HepG2 (cell line): ENCODE measurements at regions not wholly inside any gene's neighbourhood (a gene's known extent, or its start where the extent isn't known, plus 50 kb on each side); places are given as distances from the start of the nearest gene placed in this dataset.

Experiments used
- ATAC-seq: fragments of 200-7000 bp; cut with Tn5 transposase; 3 replicates; pipeline ENCODE4 v1.9.1; 2020; ENCODE audit warnings: mild to moderate bottlenecking, moderate library complexity
- BruUV-seq: library from RNA; stranded (reverse); fragments of 400-500 nt; replicated peaks from 2 replicates; lab custom pipeline; 2021; lab: Mats Ljungman, UMichigan
- CTCF ChIA-PET: fragments of 300-600 bp; formaldehyde crosslinking; extraction: SDS; loops from one replicate; lab custom pipeline; 2021; ENCODE audit warnings: low total read pairs, inconsistent platforms, low intra/inter-chr PET ratio; lab: Yijun Ruan, JAX
- POLR2A ChIA-PET: fragments of 350-600 bp; sonication (Branson Sonifier 250); formaldehyde crosslinking; loops from one replicate; lab custom pipeline; 2020; ENCODE audit warnings: antibody characterized with exemption, inconsistent platforms; lab: Yijun Ruan, JAX
- DNase-seq: peaks from one replicate; pipeline ENCODE4 v3.0.0-alpha.2; 2015; ENCODE audit warnings: low spot score
- FAIRE-seq: peaks from 3 replicates; lab custom pipeline; 2011; peaks lifted over from hg19 to GRCh38; lab: Jason Lieb, UNC
- H2AFZ ChIP-seq: one replicate; pipeline ENCODE4 v1.6.1; 2011; ENCODE audit warnings: low read length, inconsistent platforms
- H3K27ac ChIP-seq: fragments of 300-600 bp; 3 replicates; pipeline ENCODE4 v1.8.0; 2011; ENCODE audit warnings: mixed run types, mild to moderate bottlenecking, mixed read lengths, low read length, inconsistent platforms; ENCODE audit not compliant: insufficient read depth; ENCODE audit errors: extremely low read length
- H3K27me3 ChIP-seq, 2 experiments: fragments of 200-600 bp in 1 of 2; 2 replicates in 1 of 2; 3 replicates in 1 of 2; pipeline versions ENCODE4 v1.6.0 to v1.8.0; 2011; ENCODE audit warnings: low read length in 2 of 2, mild to moderate bottlenecking in 2 of 2, moderate library complexity in 2 of 2, inconsistent platforms in 1 of 2; ENCODE audit not compliant: insufficient read depth in 2 of 2, control insufficient read depth in 1 of 2
- H3K36me3 ChIP-seq, 2 experiments: fragments of 200-600 bp in 1 of 2; replicated peaks in 1 of 2; 2 replicates in 1 of 2; 3 replicates in 1 of 2; pipeline versions ENCODE4 v1.5.1 to v1.8.0; 2011; ENCODE audit warnings: low read length in 2 of 2, inconsistent platforms in 1 of 2; ENCODE audit not compliant: insufficient read depth in 2 of 2, control insufficient read depth in 1 of 2
- H3K4me1 ChIP-seq: 2 replicates; pipeline ENCODE4 v1.5.1; 2012; ENCODE audit warnings: low read length, inconsistent platforms; ENCODE audit not compliant: insufficient read depth
- H3K4me2 ChIP-seq: 2 replicates; pipeline ENCODE4 v1.6.0; 2011; ENCODE audit warnings: low read depth, low read length, inconsistent platforms
- H3K4me3 ChIP-seq, 3 experiments: fragments of 200-600 bp in 1 of 3; sonication (generic), shearing (Covaris generic) in 1 of 3; replicated peaks in 1 of 3; 2 replicates each; pipeline ENCODE4 v1.5.1; 2011 to 2016; ENCODE audit warnings: low read length in 3 of 3, inconsistent platforms in 2 of 3, low read depth in 2 of 3, mild to moderate bottlenecking in 2 of 3, control low read depth in 1 of 3, mixed read lengths in 1 of 3; ENCODE audit not compliant: insufficient read depth in 1 of 3
- H3K79me2 ChIP-seq: one replicate; pipeline ENCODE4 v1.6.1; 2011; ENCODE audit warnings: low read length, inconsistent platforms; ENCODE audit not compliant: insufficient read depth
- H3K9ac ChIP-seq: 2 replicates; pipeline ENCODE4 v1.6.0; 2011; ENCODE audit warnings: mild to moderate bottlenecking, low read depth, low read length, inconsistent platforms; ENCODE audit not compliant: insufficient read depth
- H3K9me3 ChIP-seq: 2 replicates; pipeline ENCODE4 v1.5.1; 2012; ENCODE audit warnings: mild to moderate bottlenecking, low read length
- H4K20me1 ChIP-seq: 2 replicates; pipeline ENCODE4 v1.6.0; 2011; ENCODE audit warnings: inconsistent platforms, mild to moderate bottlenecking, low read length, moderate library complexity; ENCODE audit not compliant: insufficient read depth
- KAT2B ChIP-seq: fragments of 150-350 bp; IDR thresholded peaks from 2 replicates; pipeline ENCODE4 v1.6.1; 2014; ENCODE audit warnings: low read depth, low read length, borderline replicate concordance
- NR2F1 ChIP-seq, 2 experiments: fragments of 450-650 bp in 1 of 2; formaldehyde crosslinking in 1 of 2; IDR thresholded peaks; 2 replicates each; pipeline versions ENCODE4 v1.5.0 to v1.6.1; 2016 to 2020; ENCODE audit warnings: mild to moderate bottlenecking in 1 of 2, missing compliant biosample characterization in 1 of 2, missing genetic modification reagents in 1 of 2, moderate library complexity in 1 of 2
- PAX8 ChIP-seq: sonication (generic); formaldehyde crosslinking; IDR thresholded peaks from 2 replicates; pipeline ENCODE4 v1.8.0; 2022; ENCODE audit warnings: mild to moderate bottlenecking, missing genetic modification reagents, borderline replicate concordance
- SP2 ChIP-seq: sonication (generic); formaldehyde crosslinking; IDR thresholded peaks from 2 replicates; pipeline ENCODE4 v1.5.1; 2020; ENCODE audit warnings: mild to moderate bottlenecking, missing genetic modification reagents
- ZBTB8A ChIP-seq: sonication (generic); formaldehyde crosslinking; IDR thresholded peaks from 2 replicates; pipeline ENCODE4 v1.4.0; 2020; ENCODE audit warnings: mild to moderate bottlenecking, low read depth, missing genetic modification reagents, borderline replicate concordance
- ZMYM4 ChIP-seq: sonication (generic); formaldehyde crosslinking; IDR thresholded peaks from 2 replicates; pipeline ENCODE4 v1.8.1; 2023; ENCODE audit warnings: mild to moderate bottlenecking, missing genetic modification reagents
- ZNF256 ChIP-seq: sonication (generic); formaldehyde crosslinking; conservative IDR thresholded peaks from 2 replicates; pipeline ENCODE4 v1.4.0; 2020; ENCODE audit warnings: missing genetic modification reagents
- ZNF552 ChIP-seq: sonication (generic); formaldehyde crosslinking; IDR thresholded peaks from 2 replicates; pipeline ENCODE4 v1.9.0; 2022; ENCODE audit warnings: missing genetic modification reagents, mild to moderate bottlenecking, borderline replicate concordance
- ZNF563 ChIP-seq: sonication (generic); formaldehyde crosslinking; IDR thresholded peaks from 2 replicates; pipeline ENCODE4 v1.8.0; 2022; ENCODE audit warnings: mild to moderate bottlenecking, moderate library complexity, missing genetic modification reagents
- ZNF598 ChIP-seq: sonication (generic); formaldehyde crosslinking; IDR thresholded peaks from 2 replicates; pipeline ENCODE4 v1.5.1; 2020; ENCODE audit warnings: mild to moderate bottlenecking, missing genetic modification reagents, borderline replicate concordance
- WGBS: methylation state at CpG from one replicate; pipeline ENCODE4 v1.1.6; 2017; ENCODE audit warnings: low lambda C conversion rate; 5-methylcytosine and 5-hydroxymethylcytosine counted together
- in situ Hi-C: cut with HindIII; loops from 2 replicates; pipeline ENCODE4 v1.10.0; 2017; ENCODE audit warnings: low pct_unique_long_range_greater_than_20kb; ENCODE audit not compliant: extremely low pct_ligation_motif_present
- intact Hi-C: fragments of 100-400 bp; cut with micrococcal nuclease; formaldehyde crosslinking; loops from one replicate; pipeline ENCODE4 v1.10.0; 2022; ENCODE audit not compliant: unreplicated experiment
- TF ChIP-seq, protein P1 (sequence below): sonication (generic); formaldehyde crosslinking; IDR thresholded peaks from 2 replicates; pipeline ENCODE4 v1.4.0; 2020; ENCODE audit warnings: mild to moderate bottlenecking, missing genetic modification reagents
- TF ChIP-seq, protein P2 (sequence below): sonication (generic); formaldehyde crosslinking; IDR thresholded peaks from 2 replicates; pipeline ENCODE4 v1.5.0; 2020; ENCODE audit warnings: missing genetic modification reagents, mild to moderate bottlenecking, borderline replicate concordance
- TF ChIP-seq, protein P3 (sequence below): sonication (generic); formaldehyde crosslinking; IDR thresholded peaks from 2 replicates; pipeline ENCODE4 v1.4.0; 2020; ENCODE audit warnings: mild to moderate bottlenecking, low read depth, missing genetic modification reagents
- TF ChIP-seq, protein P4 (sequence below): sonication (generic); formaldehyde crosslinking; conservative IDR thresholded peaks from 2 replicates; pipeline ENCODE4 v1.8.1; 2023; ENCODE audit warnings: missing genetic modification reagents

DNA sequence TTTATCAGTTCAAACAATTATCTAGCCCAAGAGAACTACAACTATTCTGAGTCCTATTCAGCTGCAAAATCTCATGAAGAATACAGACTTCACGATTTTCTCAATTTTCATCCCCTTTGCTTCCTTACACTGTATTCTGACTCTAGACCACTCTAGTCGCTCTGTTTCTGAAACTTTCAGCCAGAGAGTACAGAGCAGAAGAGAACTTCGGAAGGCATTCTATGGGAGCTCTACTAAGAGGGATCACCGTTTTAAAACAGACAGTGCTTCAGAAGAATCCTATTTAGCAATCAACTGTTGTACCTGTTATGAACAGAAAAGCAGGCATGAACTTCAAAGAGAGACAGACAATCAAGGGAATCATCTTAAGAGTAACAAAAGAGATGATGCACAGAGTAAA is 419.4 kb downstream of the SHQ1 start:
- CTCF ChIA-PET, result no interaction called here
- Histone ChIP-seq H4K20me1 (peaks cover 85% of the 10 kb centered on the region), H3K27ac (no peak overlapping the region), H3K79me2 (peaks cover 95% of the 10 kb centered on the region), H3K36me3 (no peaks in the 10 kb centered on the region; a peak in 1 of 5 replicates), H3K9ac (no peak overlapping the region), H2AFZ (no peak overlapping the region), H3K27me3 (no peaks in the 10 kb centered on the region), H3K9me3 (no peaks in the 10 kb centered on the region), H3K4me2 (no peak overlapping the region), H3K4me1 (peaks cover 53% of the 10 kb centered on the region), H3K4me3 (no peak overlapping the region)
- FAIRE-seq, result no peak
- no peak for DNase-seq
- in situ Hi-C loops (no loop called here), intact Hi-C loops (no loop called here)
- POLR2A ChIA-PET, result no interaction called here
- ATAC-seq, result peak; percentile 41; the same call in 1 of the 3 replicates
- TF ChIP-seq ZNF256, result no peak
- no peak for TF ChIP-seq ZNF552 (CRISPR knock-in tag)
- no peak for TF ChIP-seq ZMYM4
- no TSS peak for BruUV-seq
- 76% methylated on average over 4 of the region's 4 CpGs for WGBS

DNA sequence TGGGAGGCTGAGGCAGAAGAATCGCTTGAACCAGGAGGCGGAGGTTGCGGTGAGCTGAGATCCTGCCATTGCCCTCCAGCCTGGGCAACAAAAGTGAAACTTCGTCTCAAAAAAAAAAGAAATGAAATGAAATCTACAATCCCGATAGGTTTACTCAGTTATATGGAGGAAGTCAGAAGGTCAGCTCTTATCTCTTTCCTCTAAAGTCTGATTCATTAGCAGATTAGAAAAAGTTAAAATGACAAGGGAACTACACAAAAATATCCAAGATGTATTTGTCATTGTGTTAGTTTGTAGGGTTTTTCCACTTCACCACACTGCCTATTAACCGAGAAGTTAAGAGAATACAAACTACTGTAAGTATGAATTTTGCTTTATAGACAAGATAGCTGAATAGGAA is 420.6 kb downstream of the SHQ1 start:
- H2AFZ ChIP-seq, result no peak overlapping the region
- WGBS, result 94% methylated on average over 6 of the region's 6 CpGs
- ATAC-seq (no peak), FAIRE-seq (no peak), DNase-seq (no peak)
- in situ Hi-C loops, result no loop called here
- no peaks in the 10 kb centered on the region; a peak in 1 of 5 replicates for H3K36me3 ChIP-seq
- POLR2A ChIA-PET, result no interaction called here
- H3K9me3 ChIP-seq, result no peaks in the 10 kb centered on the region
- no peak overlapping the region for H3K9ac ChIP-seq
- H3K27ac ChIP-seq, result no peak overlapping the region
- no peak overlapping the region for H3K4me3 ChIP-seq
- CTCF ChIA-PET, result no interaction called here
- intact Hi-C loops, result no loop called here
- peaks cover 53% of the 10 kb centered on the region for H3K4me1 ChIP-seq
- no TSS peak for BruUV-seq
- no peak overlapping the region for H3K4me2 ChIP-seq
- peaks cover 93% of the 10 kb centered on the region for H3K79me2 ChIP-seq
- no peaks in the 10 kb centered on the region for H3K27me3 ChIP-seq
- peaks cover 81% of the 10 kb centered on the region for H4K20me1 ChIP-seq
- TF ChIP-seq ZNF563 (CRISPR knock-in tag), result no peak
- no peak for TF ChIP-seq ZNF598 (CRISPR knock-in tag)
- no peak for TF ChIP-seq NR2F1 (CRISPR knock-in tag; IDR thresholded peaks at IDR 0.05)
- no peak for TF ChIP-seq ZBTB8A (CRISPR knock-in tag)
- TF ChIP-seq, protein P1, sequence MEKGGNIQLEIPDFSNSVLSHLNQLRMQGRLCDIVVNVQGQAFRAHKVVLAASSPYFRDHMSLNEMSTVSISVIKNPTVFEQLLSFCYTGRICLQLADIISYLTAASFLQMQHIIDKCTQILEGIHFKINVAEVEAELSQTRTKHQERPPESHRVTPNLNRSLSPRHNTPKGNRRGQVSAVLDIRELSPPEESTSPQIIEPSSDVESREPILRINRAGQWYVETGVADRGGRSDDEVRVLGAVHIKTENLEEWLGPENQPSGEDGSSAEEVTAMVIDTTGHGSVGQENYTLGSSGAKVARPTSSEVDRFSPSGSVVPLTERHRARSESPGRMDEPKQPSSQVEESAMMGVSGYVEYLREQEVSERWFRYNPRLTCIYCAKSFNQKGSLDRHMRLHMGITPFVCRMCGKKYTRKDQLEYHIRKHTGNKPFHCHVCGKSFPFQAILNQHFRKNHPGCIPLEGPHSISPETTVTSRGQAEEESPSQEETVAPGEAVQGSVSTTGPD (CRISPR knock-in tag), result no peak
- TF ChIP-seq, protein P2, sequence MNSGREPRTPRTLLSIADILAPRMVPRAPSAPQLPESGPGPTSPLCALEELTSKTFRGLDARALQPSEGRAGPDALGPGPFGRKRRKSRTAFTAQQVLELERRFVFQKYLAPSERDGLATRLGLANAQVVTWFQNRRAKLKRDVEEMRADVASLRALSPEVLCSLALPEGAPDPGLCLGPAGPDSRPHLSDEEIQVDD (CRISPR knock-in tag), result no peak
- TF ChIP-seq KAT2B, result no peak
- TF ChIP-seq SP2 (CRISPR knock-in tag), result no peak
- TF ChIP-seq, protein P3, sequence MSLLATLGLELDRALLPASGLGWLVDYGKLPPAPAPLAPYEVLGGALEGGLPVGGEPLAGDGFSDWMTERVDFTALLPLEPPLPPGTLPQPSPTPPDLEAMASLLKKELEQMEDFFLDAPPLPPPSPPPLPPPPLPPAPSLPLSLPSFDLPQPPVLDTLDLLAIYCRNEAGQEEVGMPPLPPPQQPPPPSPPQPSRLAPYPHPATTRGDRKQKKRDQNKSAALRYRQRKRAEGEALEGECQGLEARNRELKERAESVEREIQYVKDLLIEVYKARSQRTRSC, result no peak
- no peak for TF ChIP-seq PAX8 (CRISPR knock-in tag)
- TF ChIP-seq, protein P4, sequence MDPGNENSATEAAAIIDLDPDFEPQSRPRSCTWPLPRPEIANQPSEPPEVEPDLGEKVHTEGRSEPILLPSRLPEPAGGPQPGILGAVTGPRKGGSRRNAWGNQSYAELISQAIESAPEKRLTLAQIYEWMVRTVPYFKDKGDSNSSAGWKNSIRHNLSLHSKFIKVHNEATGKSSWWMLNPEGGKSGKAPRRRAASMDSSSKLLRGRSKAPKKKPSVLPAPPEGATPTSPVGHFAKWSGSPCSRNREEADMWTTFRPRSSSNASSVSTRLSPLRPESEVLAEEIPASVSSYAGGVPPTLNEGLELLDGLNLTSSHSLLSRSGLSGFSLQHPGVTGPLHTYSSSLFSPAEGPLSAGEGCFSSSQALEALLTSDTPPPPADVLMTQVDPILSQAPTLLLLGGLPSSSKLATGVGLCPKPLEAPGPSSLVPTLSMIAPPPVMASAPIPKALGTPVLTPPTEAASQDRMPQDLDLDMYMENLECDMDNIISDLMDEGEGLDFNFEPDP, result no peak
